PC-9 (cell line): ENCODE measurements at regions not wholly inside any gene's neighbourhood (a gene's known extent, or its start where the extent isn't known, plus 50 kb on each side); places are given as distances from the start of the nearest gene placed in this dataset.

Source experiments
- BruUV-seq: library from RNA; stranded (reverse); fragments of 400-500 nt; replicated peaks from 2 replicates; lab custom pipeline; 2021; lab: Mats Ljungman, UMichigan
- CTCF ChIA-PET: fragments of 300-600 bp; sonication (Branson Sonifier 250); formaldehyde crosslinking; loops from one replicate; lab custom pipeline; 2022; ENCODE audit warnings: antibody characterized with exemption; lab: Charles Lee
- POLR2A ChIA-PET: fragments of 300-600 bp; sonication (Branson Sonifier 250); formaldehyde crosslinking; loops from one replicate; lab custom pipeline; 2022; ENCODE audit warnings: antibody characterized with exemption; ENCODE audit not compliant: unreplicated experiment; lab: Charles Lee
- DNase-seq, 2 experiments: peaks; one replicate each; pipeline versions ENCODE4 v3.0.0 to v3.0.0-alpha.2; 2015 to 2022; ENCODE audit warnings: mixed read lengths in 1 of 2
- H2AFZ ChIP-seq: fragments of 200-600 bp; sonication (generic); 2 replicates; pipeline ENCODE4 v1.8.1; 2017; ENCODE audit warnings: antibody characterized with exemption
- H3F3A ChIP-seq: fragments of 200-600 bp; sonication (generic); 2 replicates; pipeline ENCODE4 v1.8.1; 2017; ENCODE audit warnings: antibody characterized with exemption, mild to moderate bottlenecking, low read depth; ENCODE audit not compliant: insufficient read depth
- H3K27ac ChIP-seq: fragments of 200-600 bp; sonication (generic); 2 replicates; pipeline ENCODE4 v1.6.1; 2016; ENCODE audit warnings: mixed run types
- H3K27me3 ChIP-seq: fragments of 200-600 bp; sonication (generic); 2 replicates; pipeline ENCODE4 v1.6.1; 2016; ENCODE audit warnings: low read depth, mixed run types; ENCODE audit not compliant: insufficient read depth
- H3K36me3 ChIP-seq: fragments of 200-600 bp; sonication (generic); 2 replicates; pipeline ENCODE4 v1.6.1; 2016; ENCODE audit warnings: low read depth, mixed run types
- H3K4me1 ChIP-seq: fragments of 200-600 bp; sonication (generic); replicated peaks from 2 replicates; pipeline ENCODE4 v1.6.1; 2016; ENCODE audit warnings: mixed run types; ENCODE audit not compliant: insufficient read depth
- H3K4me2 ChIP-seq: fragments of 200-600 bp; sonication (generic); 2 replicates; pipeline ENCODE4 v1.6.1; 2017; ENCODE audit warnings: mixed run types
- H3K4me3 ChIP-seq: fragments of 200-600 bp; sonication (generic); 2 replicates; pipeline ENCODE4 v1.6.1; 2016; ENCODE audit warnings: mixed run types
- H3K79me2 ChIP-seq: fragments of 200-600 bp; sonication (generic); 2 replicates; pipeline ENCODE4 v1.6.1; 2017; ENCODE audit warnings: low read depth, mixed run types
- H3K9me2 ChIP-seq: fragments of 200-600 bp; sonication (generic); 2 replicates; pipeline ENCODE4 v1.8.1; 2017; ENCODE audit warnings: mild to moderate bottlenecking; ENCODE audit not compliant: insufficient read depth
- H3K9me3 ChIP-seq: fragments of 200-600 bp; sonication (generic); 2 replicates; pipeline ENCODE4 v1.8.1; 2016; ENCODE audit warnings: low read depth; ENCODE audit not compliant: insufficient read depth
- H4K20me1 ChIP-seq: fragments of 200-600 bp; sonication (generic); 2 replicates; pipeline ENCODE4 v1.8.1; 2017; ENCODE audit not compliant: insufficient read depth
- CTCF ChIP-seq: fragments of 200-600 bp; sonication (generic); conservative IDR thresholded peaks from 2 replicates; pipeline ENCODE4 v1.6.1; 2017; ENCODE audit warnings: mixed run types, antibody characterized with exemption, mild to moderate bottlenecking, moderate library complexity
- EZH2 ChIP-seq: fragments of 200-600 bp; sonication (generic); IDR thresholded peaks from 2 replicates; pipeline ENCODE4 v1.8.0; 2017; ENCODE audit warnings: antibody characterized with exemption, low read depth
- intact Hi-C: fragments of 100-400 bp; cut with micrococcal nuclease; formaldehyde crosslinking; loops from one replicate; pipeline ENCODE4 v1.10.0; 2022; ENCODE audit not compliant: unreplicated experiment

GRCh38 chr13:109963384-109963783, 177.0 kb upstream of the IRS2 start:
- Histone ChIP-seq H2AFZ (no peak overlapping the region), H3K9me3 (no peaks in the 10 kb centered on the region; the same call in 1 of the 2 replicates), H4K20me1 (no peaks in the 10 kb centered on the region), H3K27me3 (no peaks in the 10 kb centered on the region), H3K27ac (no peak overlapping the region), H3K36me3 (no peaks in the 10 kb centered on the region), H3K9me2 (no peaks in the 10 kb centered on the region), H3K4me1 (no peaks in the 10 kb centered on the region), H3K79me2 (no peaks in the 10 kb centered on the region), H3K4me3 (no peak overlapping the region), H3K4me2 (no peak overlapping the region), H3F3A (no peaks in the 10 kb centered on the region)
- intact Hi-C loops: no loop called here
- ChIA-PET CTCF (no interaction called here), POLR2A (no interaction called here)
- no peak for DNase-seq
- no TSS peak for BruUV-seq
- TF ChIP-seq CTCF (no peak), EZH2 (no peak)

- TF ChIP-seq EZH2: no peak
- no peak for TF ChIP-seq CTCF
- DNase-seq: no peak
- H3K27me3 ChIP-seq: no peaks in the 10 kb centered on the region
- ChIA-PET CTCF (no interaction called here), POLR2A (no interaction called here)
- no peak overlapping the region for H3K4me2 ChIP-seq
- H3K4me3 ChIP-seq: no peak overlapping the region
- no TSS peak for BruUV-seq
- no peaks in the 10 kb centered on the region for H3K36me3 ChIP-seq
- H3F3A ChIP-seq: no peaks in the 10 kb centered on the region
- no peaks in the 10 kb centered on the region; the same call in 1 of the 2 replicates for H3K9me3 ChIP-seq
- no peaks in the 10 kb centered on the region for H4K20me1 ChIP-seq
- H3K4me1 ChIP-seq: no peaks in the 10 kb centered on the region
- H3K9me2 ChIP-seq: no peaks in the 10 kb centered on the region
- no peak overlapping the region for H2AFZ ChIP-seq
- H3K27ac ChIP-seq: no peak overlapping the region
- intact Hi-C loops: no loop called here
- H3K79me2 ChIP-seq: no peaks in the 10 kb centered on the region
Observed at GRCh38 chr13:109959903-109960302, 173.5 kb upstream of the IRS2 start.

- intact Hi-C loops: no loop called here
- Histone ChIP-seq H3K79me2 (no peaks in the 10 kb centered on the region), H3K27me3 (no peaks in the 10 kb centered on the region), H3K4me1 (no peaks in the 10 kb centered on the region), H2AFZ (no peak overlapping the region), H3K9me3 (no peaks in the 10 kb centered on the region; the same call in none of the 2 replicates), H3K36me3 (no peaks in the 10 kb centered on the region), H3K9me2 (no peaks in the 10 kb centered on the region), H3F3A (no peaks in the 10 kb centered on the region), H4K20me1 (no peaks in the 10 kb centered on the region), H3K4me3 (no peak overlapping the region), H3K27ac (no peak overlapping the region), H3K4me2 (no peak overlapping the region)
- BruUV-seq: no TSS peak
- ChIA-PET POLR2A (no interaction called here), CTCF (no interaction called here)
- DNase-seq: no peak
- TF ChIP-seq EZH2 (no peak), CTCF (no peak)
Observed at GRCh38 chr13:109957875-109958274, 171.5 kb upstream of the IRS2 start.
